ENCODE measurements at regions not wholly inside any gene's neighbourhood (a gene's known extent, or its start where the extent isn't known, plus 50 kb on each side); places are given as distances from the start of the nearest gene placed in this dataset.
"Not testable (repeated sequence)": the region's sequence is repeated elsewhere in the genome, so short reads cannot be mapped to it uniquely, and the experiment has no call there.

DNA sequence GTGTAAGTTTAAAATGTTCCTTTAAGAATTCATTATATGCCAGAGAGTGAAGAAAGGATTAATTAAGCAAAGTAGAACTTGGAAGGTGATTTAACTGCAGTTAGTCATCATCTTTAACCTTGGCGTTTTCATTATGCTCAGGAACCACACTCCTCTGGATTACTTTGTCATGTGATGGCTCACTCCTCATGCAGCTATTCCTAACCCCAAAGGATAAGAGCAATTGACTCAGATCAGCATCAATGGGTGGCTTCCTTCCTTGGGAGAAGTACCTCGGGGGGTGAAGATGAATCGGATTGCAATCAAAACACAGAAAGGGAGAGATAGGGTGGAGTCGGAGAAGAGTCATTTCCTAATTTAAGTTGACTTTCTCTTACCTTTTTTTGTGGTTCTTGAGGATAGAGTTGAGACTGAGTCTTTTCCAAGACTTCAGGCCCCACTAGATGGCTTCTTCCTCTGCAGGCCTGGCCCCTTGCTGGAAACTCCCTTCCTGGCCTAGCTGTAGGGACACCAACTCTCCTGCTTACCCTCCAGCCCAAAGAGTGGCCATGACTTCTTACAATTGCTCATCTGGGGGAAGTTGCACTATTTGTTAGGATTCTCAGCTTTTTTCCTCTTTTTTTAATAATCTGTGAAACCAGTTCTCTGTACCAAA lies 238.6 kb upstream of the DDHD1 start:
- no peak for DNase-seq

DNA sequence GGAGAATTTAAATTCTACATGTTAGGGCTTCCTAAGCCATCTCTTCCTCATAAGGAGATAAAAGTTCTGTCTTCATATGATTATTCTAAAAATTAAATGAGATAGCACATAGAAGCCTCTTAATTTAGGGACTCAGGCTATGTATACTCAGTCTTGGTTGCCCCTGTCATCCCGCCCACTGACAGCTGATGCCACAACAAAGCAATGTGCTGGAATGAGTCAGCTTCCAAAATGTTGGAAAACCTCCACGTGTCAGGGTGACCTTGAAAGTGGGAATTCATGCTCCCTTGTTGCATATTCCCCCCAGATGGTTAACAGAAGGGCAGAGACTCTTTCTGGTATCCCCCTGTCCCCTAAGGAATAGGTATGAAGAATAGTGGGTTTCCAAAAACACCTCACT lies 238.0 kb upstream of the DDHD1 start:
- no peak for DNase-seq

DNA sequence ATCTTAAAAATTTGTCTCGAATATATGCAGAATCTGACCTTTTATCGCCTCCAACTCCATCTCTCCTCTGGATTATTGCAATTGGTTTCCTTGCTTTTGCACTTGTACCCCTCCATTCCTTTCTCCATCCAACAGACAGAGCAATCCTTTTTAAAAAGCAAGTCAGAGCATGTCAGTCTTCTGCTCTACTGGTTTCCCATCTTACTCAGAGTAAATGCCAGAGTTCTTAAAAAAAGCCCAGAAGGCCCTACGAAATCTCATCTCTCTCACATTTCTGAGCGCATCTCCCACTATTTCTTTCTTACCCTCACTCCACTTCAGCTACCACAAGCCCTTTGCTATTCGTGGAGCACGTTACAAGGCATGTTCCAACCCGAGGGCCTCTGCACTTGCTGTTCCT lies 236.9 kb upstream of the DDHD1 start:
- no peak for DNase-seq

DNA sequence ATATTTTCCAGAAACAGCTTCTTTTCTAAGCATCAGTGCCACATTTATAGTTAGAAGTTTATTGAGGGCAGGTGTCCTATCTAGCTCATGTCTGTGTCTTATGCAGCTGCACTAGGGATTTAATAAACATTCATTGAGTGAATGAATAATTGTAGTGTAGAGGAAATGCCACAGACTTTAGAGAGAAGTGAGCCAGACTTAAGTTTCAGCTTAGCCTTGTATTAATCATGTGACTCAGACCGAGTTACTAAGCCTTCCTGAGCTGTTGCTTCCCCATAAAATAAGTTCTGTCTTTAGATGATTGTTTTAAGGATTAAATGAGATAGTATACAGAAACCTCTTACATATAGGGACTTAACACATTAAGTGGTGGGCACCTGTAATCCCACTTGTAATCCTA lies 236.1 kb upstream of the DDHD1 start:
- no peak for DNase-seq

DNA sequence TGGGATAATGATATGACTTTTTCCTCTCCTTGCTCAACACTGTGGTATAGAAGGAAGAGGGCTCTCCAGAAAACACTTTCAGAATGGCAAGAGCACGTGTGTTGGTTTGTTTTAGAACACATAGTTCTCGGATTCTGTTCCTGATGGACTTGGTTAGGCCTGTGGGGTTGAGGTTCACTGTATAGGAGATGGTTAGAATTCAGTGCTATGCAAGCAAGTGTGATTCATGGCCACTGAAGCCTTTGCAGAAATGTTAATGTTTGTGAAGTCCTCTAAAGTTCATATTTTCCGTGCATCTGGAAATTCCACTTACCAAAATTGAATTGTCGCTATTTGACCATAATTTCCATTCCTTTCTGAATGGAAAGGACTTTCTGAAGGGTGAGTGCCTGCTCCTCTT lies 233.2 kb upstream of the DDHD1 start:
- no peak for DNase-seq

DNA sequence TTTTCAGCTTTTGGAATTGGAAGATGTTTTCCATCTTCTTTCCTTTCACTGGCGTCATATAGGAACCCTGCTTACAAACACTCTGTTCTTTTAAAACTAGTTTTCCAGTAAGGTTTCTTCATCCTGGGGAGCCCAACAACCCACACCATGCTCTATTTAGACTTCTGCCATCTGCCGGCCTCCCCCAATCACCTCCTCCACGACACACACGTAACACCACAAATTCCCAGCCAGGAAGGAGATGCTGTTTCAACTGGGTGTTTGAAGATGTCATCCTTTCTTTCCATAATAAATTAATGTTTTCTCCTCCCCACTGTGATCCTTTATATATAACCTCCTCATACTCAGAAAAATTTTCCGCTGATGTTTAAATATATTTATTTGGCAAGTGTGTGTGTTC lies 231.4 kb upstream of the DDHD1 start:
- DNase-seq, result no peak

DNA sequence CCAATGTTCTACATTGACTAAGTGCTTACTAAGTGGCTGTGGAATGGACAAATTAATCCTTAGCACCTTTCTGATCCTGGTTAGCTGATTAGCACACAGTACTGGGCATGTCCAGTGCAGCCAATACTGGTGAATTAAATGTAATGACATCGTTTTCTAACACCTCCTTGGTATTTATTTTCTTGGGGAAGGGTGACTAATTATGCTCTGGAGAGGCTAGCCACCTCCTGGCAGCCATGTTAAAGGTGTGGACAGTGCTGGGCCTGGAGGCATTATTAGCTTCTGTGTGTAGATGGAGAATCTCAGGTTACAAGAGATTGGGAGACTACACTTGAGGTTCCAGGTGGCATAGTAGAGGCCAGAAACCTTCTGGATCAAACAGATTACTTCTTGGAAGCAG lies 230.9 kb upstream of the DDHD1 start:
- DNase-seq, result no peak

DNA sequence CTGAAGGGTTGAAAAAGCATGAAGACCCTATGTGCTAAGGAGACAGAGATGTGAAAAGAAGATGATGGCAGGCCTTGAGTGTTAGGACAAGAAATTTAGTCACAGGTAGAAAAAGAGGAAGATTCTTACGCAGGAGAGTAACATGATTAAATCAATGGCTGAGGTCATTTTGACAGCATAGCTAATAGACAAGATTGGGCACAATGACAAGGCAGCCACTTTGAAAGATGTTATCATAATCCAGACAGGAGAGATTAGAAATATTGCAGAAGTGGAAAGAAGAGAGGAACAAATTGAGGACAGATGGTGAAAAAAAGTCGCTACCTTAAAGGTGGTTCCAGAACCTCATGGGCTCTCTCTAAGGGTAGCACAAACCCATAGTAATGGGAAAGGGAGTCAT lies 228.8 kb upstream of the DDHD1 start:
- no peak for DNase-seq

DNA sequence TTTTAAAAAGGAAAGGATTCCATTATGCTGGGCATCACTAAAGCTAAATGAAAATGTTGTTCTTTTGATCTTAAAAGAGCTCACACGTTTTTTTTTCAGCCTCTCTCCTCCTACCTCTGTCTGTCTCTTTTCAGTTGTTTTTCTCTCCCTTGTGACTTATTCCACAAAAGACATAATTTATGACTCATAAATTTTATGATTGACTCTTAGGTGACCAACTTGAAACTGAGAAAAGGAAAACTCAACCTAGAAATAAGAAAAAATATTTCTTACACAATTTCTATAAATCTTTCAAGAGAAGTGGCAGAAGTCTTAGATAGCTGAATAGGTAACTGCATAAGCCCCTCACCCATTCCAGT lies 227.7 kb upstream of the DDHD1 start:
- DNase-seq, result no peak

DNA sequence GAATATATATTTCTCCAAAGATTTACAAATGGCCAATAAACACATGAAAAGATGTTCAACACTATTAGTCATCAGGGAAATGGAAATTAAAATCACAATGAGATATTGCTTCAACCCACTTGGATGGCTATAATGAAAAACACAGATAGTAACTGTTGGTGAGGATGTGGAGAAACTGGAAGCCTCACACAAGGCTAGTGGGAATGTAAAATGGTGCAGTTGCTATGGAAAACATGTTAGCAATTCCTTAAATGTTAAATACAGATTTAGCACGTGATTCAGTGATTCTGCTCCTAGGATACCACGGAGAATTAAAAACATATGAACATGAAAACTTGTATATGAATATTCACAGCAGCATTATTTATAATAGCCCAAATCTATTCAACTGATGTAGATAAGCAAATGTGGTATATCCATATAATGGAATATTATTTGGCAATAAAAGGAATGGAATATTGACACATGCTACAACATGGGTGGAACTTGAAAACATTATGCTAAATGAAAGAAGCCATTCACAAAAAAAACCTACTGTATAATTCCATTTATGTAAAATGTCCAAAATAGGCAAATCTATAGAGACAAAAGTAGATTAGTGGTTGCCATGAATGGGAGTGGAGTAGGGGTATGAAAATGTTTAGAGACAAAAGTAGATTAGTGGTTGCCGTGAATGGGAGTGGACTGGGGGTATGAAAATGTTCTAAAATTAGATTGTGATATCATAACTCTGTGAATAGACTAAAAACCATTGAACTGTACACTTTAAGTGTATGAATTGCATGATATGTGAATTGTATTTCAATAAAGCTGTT lies 227.1 kb upstream of the DDHD1 start:
- DNase-seq, result no peak

DNA sequence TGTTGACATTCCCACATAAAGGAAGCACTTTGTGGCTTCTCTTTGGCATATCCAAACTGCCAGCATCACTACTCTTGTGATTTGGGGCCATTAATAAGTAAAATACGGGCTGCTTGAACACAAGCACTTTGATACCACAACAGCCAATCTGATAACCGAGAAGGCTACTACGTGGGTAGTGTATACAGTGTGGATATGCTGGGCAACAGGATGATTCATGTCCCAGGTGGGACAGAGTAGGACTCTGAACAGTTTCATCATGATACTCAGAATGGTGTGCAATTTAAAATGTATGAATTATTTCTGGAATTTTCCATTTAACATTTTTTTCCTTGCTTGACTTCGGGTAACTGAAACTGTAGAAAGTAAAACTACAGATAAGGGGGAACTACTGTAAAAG lies 225.0 kb upstream of the DDHD1 start:
- no peak for DNase-seq

DNA sequence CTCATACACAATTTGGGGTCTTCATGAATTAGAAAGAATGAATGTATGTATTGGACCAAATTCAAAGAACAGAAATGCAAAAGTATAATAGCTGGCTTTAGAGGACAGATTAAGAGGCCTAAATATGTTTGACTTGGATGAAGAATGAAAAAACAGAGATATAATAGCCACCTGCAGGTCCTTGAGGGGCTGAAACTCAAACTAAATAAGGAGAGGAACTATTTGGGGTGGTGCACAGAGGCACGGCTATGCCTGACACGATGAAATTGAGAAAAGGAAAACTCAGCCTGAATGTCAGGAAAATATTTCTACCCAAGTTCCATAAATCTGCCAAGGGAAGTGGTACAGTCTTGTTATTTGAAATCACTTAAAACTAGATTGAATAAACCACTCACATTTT lies 222.9 kb upstream of the DDHD1 start:
- DNase-seq, result no peak

DNA sequence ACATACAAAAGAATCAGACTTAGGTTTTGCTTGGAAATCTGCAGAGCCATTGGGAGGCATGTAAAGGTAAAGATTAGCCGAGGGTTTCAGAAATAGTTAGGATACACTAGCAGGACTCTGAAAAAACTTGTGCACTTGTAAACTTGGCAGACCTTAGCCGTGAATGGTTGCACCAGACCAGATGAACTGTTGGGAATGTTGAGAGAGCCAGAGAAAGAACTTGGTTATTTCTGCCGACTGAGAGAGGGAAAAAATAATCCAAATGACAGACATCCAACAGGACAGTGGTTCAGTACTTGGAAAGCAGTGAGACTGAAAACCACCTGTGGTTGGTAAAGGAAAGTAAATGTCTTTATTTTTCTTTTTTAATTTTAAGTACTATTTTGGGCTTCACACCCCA lies 222.5 kb upstream of the DDHD1 start:
- DNase-seq, result no peak

DNA sequence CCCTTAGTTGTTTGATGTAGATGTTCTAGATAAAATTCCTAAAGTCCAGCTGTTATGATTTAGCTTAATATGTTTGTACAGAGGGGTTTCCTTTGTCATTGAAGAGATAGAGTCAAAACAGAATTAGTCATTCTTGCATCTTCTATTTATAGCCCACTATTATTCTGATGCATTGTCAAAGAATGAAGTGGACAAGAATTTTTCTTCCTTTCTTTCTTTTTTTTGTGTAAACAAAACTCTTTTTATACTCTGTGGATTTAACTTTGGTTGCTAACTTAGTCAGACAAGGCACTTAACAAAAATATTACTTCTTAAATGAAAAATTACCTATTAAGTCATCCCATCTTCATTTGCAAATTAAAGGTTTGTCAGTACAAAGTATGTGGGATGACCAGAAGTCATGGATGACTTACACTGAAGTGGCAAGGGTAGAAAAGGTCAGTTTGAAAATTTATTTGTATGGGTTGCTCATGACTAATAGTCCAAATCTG lies 215.6 kb upstream of the DDHD1 start:
- no peak for DNase-seq

DNA sequence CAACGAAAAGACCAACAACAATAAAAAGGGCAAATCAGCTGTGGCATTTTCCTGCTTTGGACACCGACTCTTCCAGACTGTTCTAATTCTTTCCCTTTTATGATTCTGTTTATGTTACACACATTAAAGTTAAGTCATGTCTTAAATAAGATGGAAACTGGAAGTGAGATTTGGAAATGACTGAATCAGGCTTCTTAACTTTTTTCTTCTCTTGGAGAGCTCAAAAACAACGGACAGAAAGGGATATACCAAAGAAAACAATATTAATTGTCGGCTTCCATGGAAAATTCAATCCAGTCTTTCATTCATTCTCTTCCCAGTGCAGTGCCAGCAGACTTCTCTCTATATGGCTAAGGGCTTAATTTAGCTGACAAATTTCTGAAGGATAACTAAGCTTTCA lies 214.9 kb upstream of the DDHD1 start:
- no peak for DNase-seq

DNA sequence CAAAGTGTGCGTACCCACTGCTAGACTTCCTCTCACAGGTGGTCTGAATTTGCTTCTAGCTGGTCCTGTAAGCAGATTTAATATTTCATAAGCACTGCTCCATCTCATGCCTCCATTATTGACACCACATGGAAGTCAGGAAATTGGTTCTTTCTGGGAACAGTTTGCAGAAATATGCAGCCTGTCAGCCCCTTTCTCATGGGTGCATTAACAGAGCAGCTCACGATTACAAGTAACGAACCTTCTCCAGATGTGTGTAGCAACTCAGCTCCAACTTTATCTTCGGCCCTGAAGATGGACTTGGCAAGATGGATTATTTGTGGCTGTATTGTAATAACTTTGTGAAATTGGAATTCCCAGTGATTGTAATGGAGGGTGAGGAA lies 214.5 kb upstream of the DDHD1 start:
- peak; percentile 12 for DNase-seq

DNA sequence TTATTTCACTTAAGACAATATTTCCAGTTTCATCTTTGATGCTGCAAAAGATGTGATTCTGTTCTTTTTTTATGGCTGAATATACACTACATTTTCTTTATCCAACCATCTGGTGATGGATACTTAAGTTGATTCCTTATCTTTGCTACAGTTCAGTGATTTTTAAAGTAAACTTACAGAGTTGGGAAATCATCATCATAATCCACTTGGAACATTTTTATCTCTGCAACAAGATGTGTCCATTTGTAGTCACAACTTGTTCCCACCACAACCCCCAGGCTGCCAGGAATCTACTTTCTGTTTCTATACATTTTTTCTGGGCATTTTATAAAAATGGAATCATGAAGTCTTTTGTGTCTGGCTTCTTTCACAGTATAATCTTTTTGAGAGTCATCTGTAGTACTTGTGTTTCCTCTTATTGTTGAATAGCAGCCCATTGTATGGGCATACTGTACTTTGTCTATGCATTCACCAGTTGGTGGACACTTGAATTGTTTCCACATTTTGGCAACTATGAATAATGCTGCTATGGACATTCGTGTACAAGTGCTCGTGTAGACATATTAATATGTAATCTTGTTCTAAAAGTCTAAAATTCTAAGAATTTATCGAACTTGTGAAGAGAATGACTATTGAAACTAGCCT lies 212.5 kb upstream of the DDHD1 start:
- no peak for DNase-seq

DNA sequence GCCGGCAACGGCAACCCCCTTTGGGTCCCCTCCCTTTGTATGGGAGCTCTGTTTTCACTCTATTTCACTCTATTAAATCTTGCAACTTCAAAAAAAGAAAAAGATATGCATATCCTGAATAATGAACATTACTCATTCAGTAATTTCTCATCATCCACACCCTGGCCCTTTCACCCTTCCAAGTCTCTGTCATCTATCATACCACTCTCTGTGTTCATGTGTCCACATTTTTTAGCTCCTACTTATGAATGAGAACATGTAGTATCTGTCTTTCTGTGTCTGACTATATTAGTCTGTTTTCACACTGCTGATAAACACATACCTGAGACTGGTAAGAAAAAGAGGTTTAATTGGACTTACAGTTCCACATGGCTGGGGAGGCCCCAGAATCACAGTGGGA lies 209.8 kb upstream of the DDHD1 start:
- not testable (repeated sequence) for DNase-seq

DNA sequence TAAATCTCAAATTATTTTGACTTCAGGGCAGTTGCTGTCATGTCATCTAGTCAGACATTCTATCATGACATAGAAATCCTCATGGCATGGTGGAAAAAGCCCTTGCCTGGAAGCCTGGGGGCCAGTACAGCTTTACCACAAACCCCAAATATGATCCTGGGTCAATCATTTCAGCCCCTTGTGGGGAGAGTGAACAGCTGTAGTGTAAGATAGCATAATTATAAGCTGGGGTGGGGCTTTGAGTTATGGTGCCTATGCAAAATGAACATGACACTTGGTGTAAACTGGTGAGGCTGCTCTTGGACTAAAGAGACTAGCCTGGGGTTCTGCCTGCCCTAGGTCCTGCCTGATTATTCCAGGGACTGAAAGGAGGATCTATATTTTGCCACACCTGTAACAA lies 207.7 kb upstream of the DDHD1 start:
- no peak for DNase-seq

DNA sequence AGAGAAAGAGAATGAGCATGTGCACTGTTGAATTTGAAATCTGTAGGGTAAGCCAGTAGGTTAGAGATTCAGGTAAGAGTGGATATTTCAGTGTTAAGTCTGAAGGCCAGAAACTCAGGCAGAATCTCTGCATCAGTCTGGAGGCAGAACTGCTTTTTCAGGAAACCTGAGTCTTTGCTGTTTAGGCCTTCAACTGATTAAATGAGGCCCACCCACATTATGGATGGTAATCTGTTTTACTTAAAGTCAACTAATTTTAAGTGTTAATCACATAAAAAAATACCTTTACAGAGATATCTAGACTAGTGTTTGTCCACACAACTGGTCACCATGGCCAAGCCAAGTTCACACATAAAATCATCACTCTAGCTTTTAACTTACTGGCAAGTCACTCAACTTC lies 205.0 kb upstream of the DDHD1 start:
- DNase-seq, result no peak

DNA sequence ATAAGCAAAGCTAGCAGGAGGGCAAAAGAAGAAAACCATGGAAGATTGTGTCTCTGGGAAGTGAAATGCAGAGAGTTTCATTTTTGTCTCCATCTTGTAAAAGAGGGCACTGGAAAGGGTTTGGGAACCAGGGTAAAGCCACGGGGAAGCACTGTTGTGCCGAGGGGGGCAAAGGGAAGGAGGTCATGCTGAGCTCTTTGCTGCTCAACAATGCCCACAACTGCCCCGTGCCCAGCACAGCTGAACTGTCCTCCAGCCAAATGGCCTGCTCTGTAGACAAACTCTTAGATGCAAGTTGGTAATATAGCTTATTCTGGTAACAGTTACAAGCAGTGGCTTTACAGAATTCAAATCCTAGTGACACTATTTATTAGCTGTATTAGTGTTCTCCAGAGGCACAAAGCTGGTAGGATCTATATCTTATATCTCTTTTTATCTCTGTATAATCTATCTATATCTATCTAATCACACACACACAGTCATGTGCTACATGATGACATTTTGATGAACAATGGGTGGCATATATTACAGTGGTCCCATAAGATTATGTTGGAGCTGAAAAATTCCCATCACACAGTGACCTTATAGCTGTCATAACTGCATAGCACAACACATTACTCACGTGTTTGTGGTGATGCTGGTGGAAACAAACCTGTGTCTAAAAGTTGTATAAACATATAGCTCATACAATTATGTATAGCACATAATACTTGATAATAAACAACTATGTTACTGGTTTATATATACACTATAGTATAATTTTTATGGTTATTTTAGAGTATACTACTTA lies 203.4 kb upstream of the DDHD1 start:
- DNase-seq, result no peak

DNA sequence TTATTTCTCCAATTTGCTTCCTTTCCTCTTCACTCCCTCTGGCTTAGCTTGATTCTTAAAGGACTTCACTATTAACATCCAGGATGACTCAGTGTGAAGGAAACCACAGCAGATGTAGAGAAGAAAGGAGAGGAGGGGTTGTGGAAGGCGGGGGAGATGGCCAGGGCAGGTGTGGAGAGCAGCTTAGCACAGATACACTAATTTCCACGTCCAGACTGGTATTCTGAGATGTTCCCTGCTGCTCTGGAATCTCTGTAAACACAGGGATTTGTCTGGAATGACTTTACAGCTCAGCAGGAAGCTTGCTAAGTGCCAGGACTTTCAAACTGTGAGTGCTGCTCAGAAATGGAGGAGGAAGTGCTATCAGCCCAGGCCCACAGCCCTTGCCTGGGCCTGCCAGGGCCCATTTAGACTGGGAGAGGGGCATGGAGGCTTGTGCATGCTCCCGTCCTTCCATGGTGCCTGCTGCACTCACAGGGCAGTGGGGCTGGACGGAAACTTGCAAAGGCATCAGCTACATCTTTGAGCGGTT lies 202.5 kb upstream of the DDHD1 start:
- no peak for DNase-seq

DNA sequence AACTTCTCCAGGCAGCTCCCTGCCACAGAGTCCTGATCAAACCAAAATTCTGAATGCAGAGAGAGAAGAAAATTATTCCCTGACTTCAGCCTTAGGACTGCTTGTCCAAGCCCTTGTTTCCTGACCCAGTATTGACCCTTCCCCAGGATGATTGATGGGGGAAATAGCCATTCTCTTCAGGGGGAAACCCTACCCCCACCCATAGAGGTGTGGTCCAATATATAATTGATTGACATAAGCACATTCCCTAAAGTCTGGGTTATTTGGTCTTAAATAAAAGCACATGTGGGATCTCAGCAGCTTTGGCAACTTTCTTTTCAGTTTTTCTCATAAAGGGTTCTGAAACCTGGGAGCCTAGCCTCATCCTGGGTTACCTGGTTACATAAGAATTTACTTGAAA lies 201.2 kb upstream of the DDHD1 start:
- no peak for DNase-seq

Measured in right kidney (tissue), 1 donor.